Neural cell (in vitro differentiated cells): ENCODE measurements at regions not wholly inside any gene's neighbourhood (a gene's known extent, or its start where the extent isn't known, plus 50 kb on each side); places are given as distances from the start of the nearest gene placed in this dataset.

ENCODE experiments used
- H2AFZ ChIP-seq: fragments of 200-600, 300-800 bp; sonication (generic), shearing (Covaris generic); 2 replicates; pipeline ENCODE4 v1.6.0; 2014; ENCODE audit warnings: low read depth, mild to moderate bottlenecking, antibody characterized with exemption, low read length, moderate library complexity
- H3F3A ChIP-seq: fragments of 200-600 bp; shearing (Covaris generic); 2 replicates; pipeline ENCODE4 v1.6.1; 2016; ENCODE audit warnings: mild to moderate bottlenecking, moderate library complexity, mixed read lengths, antibody characterized with exemption, low read length; ENCODE audit not compliant: insufficient read depth, poor library complexity, severe bottlenecking
- H3K27ac ChIP-seq: fragments of 200-600, 300-800 bp; sonication (generic), shearing (Covaris generic); 2 replicates; pipeline ENCODE4 v1.5.1; 2014; ENCODE audit warnings: mild to moderate bottlenecking, low read length, moderate library complexity
- H3K27me3 ChIP-seq: fragments of 300-800, 200-600 bp; sonication (generic), shearing (Covaris generic); 2 replicates; pipeline ENCODE4 v1.6.0; 2014; ENCODE audit warnings: mild to moderate bottlenecking, low read depth, low read length, moderate library complexity; ENCODE audit not compliant: insufficient read depth
- H3K36me3 ChIP-seq: fragments of 300-800, 200-600 bp; sonication (generic), shearing (Covaris generic); 2 replicates; pipeline ENCODE4 v1.5.1; 2014; ENCODE audit warnings: mild to moderate bottlenecking, antibody characterized with exemption, low read length, moderate library complexity; ENCODE audit not compliant: insufficient read depth
- H3K4me2 ChIP-seq: fragments of 300-800, 200-600 bp; sonication (generic), shearing (Covaris generic); 2 replicates; pipeline ENCODE4 v1.6.0; 2014; ENCODE audit warnings: mild to moderate bottlenecking, low read length
- H3K4me3 ChIP-seq: fragments of 300-800, 200-600 bp; sonication (generic), shearing (Covaris generic); 2 replicates; pipeline ENCODE4 v1.5.1; 2014; ENCODE audit warnings: mild to moderate bottlenecking, low read length, moderate library complexity
- H3K79me2 ChIP-seq: fragments of 200-600 bp; shearing (Covaris generic); replicated peaks from 2 replicates; pipeline ENCODE4 v1.6.0; 2014; ENCODE audit warnings: mild to moderate bottlenecking, low read length, moderate library complexity; ENCODE audit not compliant: insufficient read depth
- H3K9ac ChIP-seq: fragments of 300-800, 200-600 bp; sonication (generic), shearing (Covaris generic); 2 replicates; pipeline ENCODE4 v1.6.1; 2016; ENCODE audit warnings: mild to moderate bottlenecking, low read length, mixed read lengths
- H3K9me2 ChIP-seq: fragments of 200-600 bp; shearing (Covaris generic); 2 replicates; pipeline ENCODE4 v1.6.1; 2016; ENCODE audit warnings: mild to moderate bottlenecking, low read length, mixed read lengths; ENCODE audit not compliant: insufficient read depth
- H3K9me3 ChIP-seq: fragments of 200-600, 300-800 bp; sonication (generic), shearing (Covaris generic); 2 replicates; pipeline ENCODE4 v1.6.1; 2016; ENCODE audit warnings: mild to moderate bottlenecking, mixed run types, low read length, moderate library complexity, mixed read lengths
- H4K20me1 ChIP-seq: fragments of 200-600 bp; shearing (Covaris generic); 2 replicates; pipeline ENCODE4 v1.6.1; 2016; ENCODE audit warnings: mild to moderate bottlenecking, mixed run types; ENCODE audit not compliant: insufficient read depth
- EP300 ChIP-seq: fragments of 450-650 bp; conservative IDR thresholded peaks from 2 replicates; pipeline ENCODE4 v1.6.1; 2014; ENCODE audit warnings: antibody characterized with exemption, mild to moderate bottlenecking, moderate library complexity; ENCODE audit not compliant: poor library complexity, severe bottlenecking
- EZH2 ChIP-seq: fragments of 200-600, 300-800 bp; shearing (Covaris generic), sonication (generic); IDR thresholded peaks from 2 replicates; pipeline ENCODE4 v1.6.1; 2014; ENCODE audit warnings: antibody characterized with exemption, low read length, borderline replicate concordance, mild to moderate bottlenecking; ENCODE audit not compliant: insufficient read depth, poor library complexity, severe bottlenecking
- MXI1 ChIP-seq: fragments of 450-650 bp; conservative IDR thresholded peaks from 2 replicates; pipeline ENCODE4 v1.6.1; 2014; ENCODE audit warnings: antibody characterized with exemption, mild to moderate bottlenecking; ENCODE audit not compliant: poor library complexity, severe bottlenecking
- POLR2AphosphoS5 ChIP-seq: IDR thresholded peaks from 2 replicates; pipeline ENCODE4 v1.6.1; 2012
- RAD21 ChIP-seq: fragments of 450-650 bp; conservative IDR thresholded peaks from 2 replicates; pipeline ENCODE4 v1.6.1; 2014; ENCODE audit warnings: antibody characterized with exemption, mild to moderate bottlenecking, moderate library complexity
- REST ChIP-seq: IDR thresholded peaks from 2 replicates; pipeline ENCODE4 v1.6.1; 2012; ENCODE audit warnings: borderline replicate concordance
- SMC3 ChIP-seq: fragments of 450-650 bp; conservative IDR thresholded peaks from 2 replicates; pipeline ENCODE4 v1.6.1; 2014; ENCODE audit warnings: antibody characterized with exemption, mild to moderate bottlenecking, moderate library complexity; ENCODE audit not compliant: poor library complexity
- TAF1 ChIP-seq: IDR thresholded peaks from 2 replicates; pipeline ENCODE4 v1.6.1; 2012; ENCODE audit warnings: low read depth
- TF ChIP-seq, protein P1 (sequence below): fragments of 450-650 bp; IDR thresholded peaks from 2 replicates; pipeline ENCODE4 v1.5.1; 2014; ENCODE audit warnings: antibody characterized with exemption, mild to moderate bottlenecking, moderate library complexity; ENCODE audit not compliant: poor library complexity, severe bottlenecking

GRCh38 chr6:55977959-55978665, 102.7 kb upstream of the BMP5 start:
- Histone ChIP-seq H3K27me3 (no peaks in the 10 kb centered on the region), H3K4me2 (no peak overlapping the region), H3K9me2 (no peaks in the 10 kb centered on the region), H4K20me1 (no peaks in the 10 kb centered on the region), H3K27ac (no peak overlapping the region), H3K79me2 (no peaks in the 10 kb centered on the region), H3F3A (no peaks in the 10 kb centered on the region), H3K4me3 (no peak overlapping the region), H3K9me3 (no peaks in the 10 kb centered on the region), H3K9ac (no peak overlapping the region), H2AFZ (no peak overlapping the region), H3K36me3 (no peaks in the 10 kb centered on the region)
- TF ChIP-seq, protein P1, sequence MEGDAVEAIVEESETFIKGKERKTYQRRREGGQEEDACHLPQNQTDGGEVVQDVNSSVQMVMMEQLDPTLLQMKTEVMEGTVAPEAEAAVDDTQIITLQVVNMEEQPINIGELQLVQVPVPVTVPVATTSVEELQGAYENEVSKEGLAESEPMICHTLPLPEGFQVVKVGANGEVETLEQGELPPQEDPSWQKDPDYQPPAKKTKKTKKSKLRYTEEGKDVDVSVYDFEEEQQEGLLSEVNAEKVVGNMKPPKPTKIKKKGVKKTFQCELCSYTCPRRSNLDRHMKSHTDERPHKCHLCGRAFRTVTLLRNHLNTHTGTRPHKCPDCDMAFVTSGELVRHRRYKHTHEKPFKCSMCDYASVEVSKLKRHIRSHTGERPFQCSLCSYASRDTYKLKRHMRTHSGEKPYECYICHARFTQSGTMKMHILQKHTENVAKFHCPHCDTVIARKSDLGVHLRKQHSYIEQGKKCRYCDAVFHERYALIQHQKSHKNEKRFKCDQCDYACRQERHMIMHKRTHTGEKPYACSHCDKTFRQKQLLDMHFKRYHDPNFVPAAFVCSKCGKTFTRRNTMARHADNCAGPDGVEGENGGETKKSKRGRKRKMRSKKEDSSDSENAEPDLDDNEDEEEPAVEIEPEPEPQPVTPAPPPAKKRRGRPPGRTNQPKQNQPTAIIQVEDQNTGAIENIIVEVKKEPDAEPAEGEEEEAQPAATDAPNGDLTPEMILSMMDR, result no peak
- TF ChIP-seq TAF1 (no peak), POLR2AphosphoS5 (no peak), EZH2 (no peak), MXI1 (no peak), EP300 (no peak), REST (no peak)

- no peaks in the 10 kb centered on the region for H3K9me2 ChIP-seq
- H3K79me2 ChIP-seq, result no peaks in the 10 kb centered on the region
- H3K9me3 ChIP-seq, result no peaks in the 10 kb centered on the region
- no peaks in the 10 kb centered on the region for H3K27me3 ChIP-seq
- TF ChIP-seq, protein P1, result no peak
- no peak for TF ChIP-seq MXI1
- TF ChIP-seq SMC3, result no peak
- no peak for TF ChIP-seq POLR2AphosphoS5
- TF ChIP-seq REST, result no peak
- no peak for TF ChIP-seq RAD21
- TF ChIP-seq TAF1, result no peak
- no peak for TF ChIP-seq EP300
- no peak for TF ChIP-seq EZH2
- no peaks in the 10 kb centered on the region for H4K20me1 ChIP-seq
- no peak overlapping the region for H3K4me3 ChIP-seq
- no peaks in the 10 kb centered on the region for H3K36me3 ChIP-seq
- H3K27ac ChIP-seq, result no peak overlapping the region
- no peak overlapping the region for H3K4me2 ChIP-seq
- H3K9ac ChIP-seq, result no peak overlapping the region
- H3F3A ChIP-seq, result no peaks in the 10 kb centered on the region
- no peak overlapping the region for H2AFZ ChIP-seq
These were observed 99.3 kb upstream of the BMP5 start for GRCh38 chr6:55974688-55975087.
